ENCODE measurements at regions not wholly inside any gene's neighbourhood (a gene's known extent, or its start where the extent isn't known, plus 50 kb on each side); places are given as distances from the start of the nearest gene placed in this dataset.

DNA sequence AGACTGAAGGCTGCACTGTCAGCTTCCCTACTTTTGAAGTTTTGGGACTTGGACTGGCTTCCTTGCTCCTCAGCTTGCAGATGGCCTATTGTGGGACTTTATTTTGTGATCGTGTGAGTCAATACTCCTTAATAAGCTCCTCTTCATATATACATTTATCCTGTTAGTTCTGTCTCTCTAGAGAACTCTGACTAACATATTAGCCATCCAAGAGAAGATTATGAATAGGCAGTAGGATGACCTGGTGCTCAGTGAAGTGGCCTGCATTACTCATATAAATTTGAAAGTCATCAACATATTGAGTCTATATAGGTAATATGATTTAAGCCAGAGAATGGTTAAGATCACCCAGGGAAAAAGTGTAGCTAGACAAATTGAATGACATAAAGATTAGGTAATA is 136.3 kb upstream of the UFM1 start:
- TF ChIP-seq, protein P1, sequence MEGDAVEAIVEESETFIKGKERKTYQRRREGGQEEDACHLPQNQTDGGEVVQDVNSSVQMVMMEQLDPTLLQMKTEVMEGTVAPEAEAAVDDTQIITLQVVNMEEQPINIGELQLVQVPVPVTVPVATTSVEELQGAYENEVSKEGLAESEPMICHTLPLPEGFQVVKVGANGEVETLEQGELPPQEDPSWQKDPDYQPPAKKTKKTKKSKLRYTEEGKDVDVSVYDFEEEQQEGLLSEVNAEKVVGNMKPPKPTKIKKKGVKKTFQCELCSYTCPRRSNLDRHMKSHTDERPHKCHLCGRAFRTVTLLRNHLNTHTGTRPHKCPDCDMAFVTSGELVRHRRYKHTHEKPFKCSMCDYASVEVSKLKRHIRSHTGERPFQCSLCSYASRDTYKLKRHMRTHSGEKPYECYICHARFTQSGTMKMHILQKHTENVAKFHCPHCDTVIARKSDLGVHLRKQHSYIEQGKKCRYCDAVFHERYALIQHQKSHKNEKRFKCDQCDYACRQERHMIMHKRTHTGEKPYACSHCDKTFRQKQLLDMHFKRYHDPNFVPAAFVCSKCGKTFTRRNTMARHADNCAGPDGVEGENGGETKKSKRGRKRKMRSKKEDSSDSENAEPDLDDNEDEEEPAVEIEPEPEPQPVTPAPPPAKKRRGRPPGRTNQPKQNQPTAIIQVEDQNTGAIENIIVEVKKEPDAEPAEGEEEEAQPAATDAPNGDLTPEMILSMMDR (IDR thresholded peaks at IDR 0.05; ENCODE audit: unreplicated experiment), result no peak
- DNase-seq (ENCODE audit: low spot score), result no peak
- no peak overlapping the region for H3K4me3 Mint-ChIP-seq (ENCODE audit: unreplicated experiment)
- no peaks in the 10 kb centered on the region for H3K4me1 Mint-ChIP-seq (ENCODE audit: unreplicated experiment)
- peaks cover 2% of the 10 kb centered on the region for H3K27me3 Mint-ChIP-seq (ENCODE audit: unreplicated experiment)
- H3K9me3 Mint-ChIP-seq (ENCODE audit: unreplicated experiment), result no peaks in the 10 kb centered on the region
- H3K27ac Mint-ChIP-seq (ENCODE audit: unreplicated experiment), result no peak overlapping the region
- H3K36me3 Mint-ChIP-seq (ENCODE audit: low read depth, unreplicated experiment), result no peaks in the 10 kb centered on the region

DNA sequence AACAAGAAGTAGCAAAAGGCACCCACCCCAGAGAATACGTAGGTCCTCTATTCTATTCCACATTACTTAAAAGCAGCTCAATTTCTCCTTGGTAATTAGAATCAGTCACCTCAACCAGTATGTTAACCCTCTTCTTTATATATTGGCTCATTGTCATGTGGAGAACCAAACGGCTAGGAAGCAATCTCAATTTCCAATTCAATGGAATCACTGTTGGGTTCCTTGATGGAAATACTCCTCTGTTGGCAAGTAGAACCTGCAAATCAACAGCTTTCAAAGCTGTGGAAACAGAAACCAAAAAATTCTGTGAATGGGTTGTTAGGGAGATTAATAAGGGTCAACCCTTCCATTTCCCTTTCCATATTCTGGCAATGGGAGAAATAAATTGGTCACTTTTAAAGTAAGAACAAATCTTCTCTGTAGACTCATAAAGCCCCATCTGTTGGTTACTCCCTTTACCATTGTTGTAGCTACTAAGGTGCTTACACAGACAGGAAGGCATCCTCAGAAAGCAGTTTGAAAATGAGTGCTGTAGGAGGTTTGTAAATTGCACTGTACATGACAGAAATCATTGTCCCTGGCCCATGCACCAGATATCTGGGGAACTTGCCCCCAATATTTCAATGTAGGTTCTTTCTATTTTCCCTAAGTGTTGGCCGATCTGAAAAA is 138.6 kb upstream of the UFM1 start:
- no peak for DNase-seq (ENCODE audit: low spot score)
- H3K9me3 Mint-ChIP-seq (ENCODE audit: unreplicated experiment), result no peaks in the 10 kb centered on the region
- no peak overlapping the region for H3K27ac Mint-ChIP-seq (ENCODE audit: unreplicated experiment)
- TF ChIP-seq, protein P1 (IDR thresholded peaks at IDR 0.05; ENCODE audit: unreplicated experiment), result no peak
- H3K4me1 Mint-ChIP-seq (ENCODE audit: unreplicated experiment), result no peaks in the 10 kb centered on the region
- no peaks in the 10 kb centered on the region for H3K36me3 Mint-ChIP-seq (ENCODE audit: low read depth, unreplicated experiment)
- H3K27me3 Mint-ChIP-seq (ENCODE audit: unreplicated experiment), result peaks cover 2% of the 10 kb centered on the region
- H3K4me3 Mint-ChIP-seq (ENCODE audit: unreplicated experiment), result peak overlapping the region; percentile 7

DNA sequence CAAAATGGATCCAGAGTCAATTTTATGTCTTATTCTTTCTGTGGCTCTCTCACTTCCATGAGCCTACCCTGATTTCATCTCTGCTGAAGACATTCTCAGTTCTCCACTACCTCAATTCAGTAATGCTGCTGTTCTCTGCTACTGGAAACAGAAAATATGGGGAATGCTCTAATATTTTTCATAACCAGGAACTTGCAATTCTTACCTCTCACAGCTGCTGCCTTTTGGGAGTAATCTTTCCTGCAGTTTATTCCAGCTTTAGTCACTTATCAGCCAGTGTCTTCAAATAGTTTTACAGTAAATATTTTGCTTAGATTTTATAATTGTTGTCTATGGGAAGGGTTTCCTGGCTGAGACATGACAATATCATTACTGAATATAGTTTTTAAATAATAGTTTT is 145.1 kb upstream of the UFM1 start:
- Mint-ChIP-seq H3K9me3 (ENCODE audit: unreplicated experiment) (no peaks in the 10 kb centered on the region), H3K4me3 (ENCODE audit: unreplicated experiment) (no peak overlapping the region), H3K27ac (ENCODE audit: unreplicated experiment) (no peak overlapping the region), H3K27me3 (ENCODE audit: unreplicated experiment) (peaks cover 1% of the 10 kb centered on the region), H3K36me3 (ENCODE audit: low read depth, unreplicated experiment) (no peaks in the 10 kb centered on the region), H3K4me1 (ENCODE audit: unreplicated experiment) (no peaks in the 10 kb centered on the region)
- TF ChIP-seq, protein P1 (IDR thresholded peaks at IDR 0.05; ENCODE audit: unreplicated experiment), result no peak
- DNase-seq (ENCODE audit: low spot score), result no peak

DNA sequence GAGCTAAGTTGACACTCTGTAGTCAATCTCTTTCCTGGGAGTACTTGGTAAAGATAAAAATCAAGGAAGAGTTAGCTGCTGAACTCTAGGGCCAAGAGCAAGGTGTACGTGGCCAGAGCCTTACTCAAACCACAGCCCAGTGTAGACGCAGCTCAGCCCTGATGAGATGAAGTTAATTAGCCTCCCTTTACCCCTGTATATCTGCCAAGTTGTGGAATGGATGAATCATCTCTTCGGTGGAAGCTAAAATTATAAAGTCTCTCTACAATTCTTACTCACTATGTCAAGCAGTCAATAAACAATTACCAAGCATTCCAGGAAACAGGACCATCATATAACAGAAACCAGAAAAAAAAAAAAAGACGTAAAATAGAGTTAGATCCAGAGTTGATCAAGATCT is 146.9 kb upstream of the UFM1 start:
- Mint-ChIP-seq H3K36me3 (ENCODE audit: low read depth, unreplicated experiment) (no peaks in the 10 kb centered on the region), H3K4me3 (ENCODE audit: unreplicated experiment) (no peak overlapping the region), H3K4me1 (ENCODE audit: unreplicated experiment) (no peaks in the 10 kb centered on the region), H3K9me3 (ENCODE audit: unreplicated experiment) (no peaks in the 10 kb centered on the region), H3K27me3 (ENCODE audit: unreplicated experiment) (peaks cover 1% of the 10 kb centered on the region), H3K27ac (ENCODE audit: unreplicated experiment) (no peak overlapping the region)
- TF ChIP-seq, protein P1 (IDR thresholded peaks at IDR 0.05; ENCODE audit: unreplicated experiment), result no peak
- DNase-seq (ENCODE audit: low spot score), result no peak

DNA sequence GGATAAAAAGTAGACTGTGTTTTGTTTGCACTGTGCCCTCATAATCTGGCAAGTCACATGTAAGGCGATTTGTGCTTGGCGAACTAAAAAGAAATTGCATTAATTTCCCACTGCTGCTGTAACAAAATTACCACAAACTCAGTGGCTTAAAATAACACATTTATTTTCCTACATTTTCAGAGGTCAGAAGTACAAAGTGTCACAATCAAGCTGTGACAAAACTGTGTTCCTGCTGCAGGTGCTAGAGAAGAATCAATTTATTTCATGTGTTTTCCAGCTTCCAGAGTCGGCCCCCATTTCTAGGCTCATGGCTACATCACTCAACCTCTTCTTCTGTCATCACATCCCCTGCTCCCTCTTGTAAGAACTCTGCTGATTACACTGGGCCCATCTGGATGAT is 158.6 kb upstream of the UFM1 start:
- DNase-seq (ENCODE audit: low spot score), result no peak
- Mint-ChIP-seq H3K4me3 (ENCODE audit: unreplicated experiment) (no peak overlapping the region), H3K36me3 (ENCODE audit: low read depth, unreplicated experiment) (no peaks in the 10 kb centered on the region), H3K27me3 (ENCODE audit: unreplicated experiment) (no peaks in the 10 kb centered on the region), H3K9me3 (ENCODE audit: unreplicated experiment) (no peaks in the 10 kb centered on the region), H3K27ac (ENCODE audit: unreplicated experiment) (no peak overlapping the region), H3K4me1 (ENCODE audit: unreplicated experiment) (peaks cover 5% of the 10 kb centered on the region)
- TF ChIP-seq, protein P1 (IDR thresholded peaks at IDR 0.05; ENCODE audit: unreplicated experiment), result no peak

All from endothelial cell (in vitro differentiated cells).